ENCODE measurements at regions not wholly inside any gene's neighbourhood (a gene's known extent, or its start where the extent isn't known, plus 50 kb on each side); places are given as distances from the start of the nearest gene placed in this dataset.

DNA sequence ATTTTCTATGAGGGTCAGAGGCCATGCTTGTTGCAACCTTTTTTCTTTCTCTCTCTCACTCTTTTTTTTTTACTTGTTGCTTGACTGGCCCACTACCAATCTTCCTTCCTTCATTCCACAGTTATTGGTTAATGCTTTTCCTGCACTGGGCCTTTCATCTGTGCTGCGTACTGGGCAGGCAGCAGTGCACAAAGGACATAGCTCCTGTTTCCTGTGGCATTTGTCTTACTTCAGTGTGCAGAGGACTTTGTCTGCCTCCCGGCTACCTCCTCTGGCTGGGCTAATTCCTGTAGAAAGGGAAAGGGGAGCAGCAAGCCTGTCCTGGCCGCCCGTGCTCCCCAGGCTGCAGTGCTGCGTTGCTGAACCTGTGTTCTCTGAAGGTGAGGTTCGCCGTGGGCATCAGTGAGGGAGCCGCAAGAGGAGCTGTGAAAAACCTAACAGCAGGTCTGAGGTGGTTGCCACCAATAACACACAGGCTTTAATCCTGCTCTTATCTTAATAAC lies 93.7 kb upstream of the RGMA start:
- TF ChIP-seq REST (IDR thresholded peaks at IDR 0.05; ENCODE audit: low read depth, low read length) (no peak), ELF1 (IDR thresholded peaks at IDR 0.05) (no peak)
- TF ChIP-seq, protein P1, sequence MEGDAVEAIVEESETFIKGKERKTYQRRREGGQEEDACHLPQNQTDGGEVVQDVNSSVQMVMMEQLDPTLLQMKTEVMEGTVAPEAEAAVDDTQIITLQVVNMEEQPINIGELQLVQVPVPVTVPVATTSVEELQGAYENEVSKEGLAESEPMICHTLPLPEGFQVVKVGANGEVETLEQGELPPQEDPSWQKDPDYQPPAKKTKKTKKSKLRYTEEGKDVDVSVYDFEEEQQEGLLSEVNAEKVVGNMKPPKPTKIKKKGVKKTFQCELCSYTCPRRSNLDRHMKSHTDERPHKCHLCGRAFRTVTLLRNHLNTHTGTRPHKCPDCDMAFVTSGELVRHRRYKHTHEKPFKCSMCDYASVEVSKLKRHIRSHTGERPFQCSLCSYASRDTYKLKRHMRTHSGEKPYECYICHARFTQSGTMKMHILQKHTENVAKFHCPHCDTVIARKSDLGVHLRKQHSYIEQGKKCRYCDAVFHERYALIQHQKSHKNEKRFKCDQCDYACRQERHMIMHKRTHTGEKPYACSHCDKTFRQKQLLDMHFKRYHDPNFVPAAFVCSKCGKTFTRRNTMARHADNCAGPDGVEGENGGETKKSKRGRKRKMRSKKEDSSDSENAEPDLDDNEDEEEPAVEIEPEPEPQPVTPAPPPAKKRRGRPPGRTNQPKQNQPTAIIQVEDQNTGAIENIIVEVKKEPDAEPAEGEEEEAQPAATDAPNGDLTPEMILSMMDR (IDR thresholded peaks at IDR 0.05): no peak

Data from SK-N-SH (cell line).